GM19463 (cell line): ENCODE measurements at regions not wholly inside any gene's neighbourhood (a gene's known extent, or its start where the extent isn't known, plus 50 kb on each side); places are given as distances from the start of the nearest gene placed in this dataset.
"Not testable (repeated sequence)": the region's sequence is repeated elsewhere in the genome, so short reads cannot be mapped to it uniquely, and the experiment has no call there.

ENCODE experiments used
- ATAC-seq: cut with Tn5 transposase; IDR thresholded peaks from one replicate; pipeline ENCODE4 v1.9.1; 2021; ENCODE audit warnings: mild to moderate bottlenecking, moderate library complexity; ENCODE audit not compliant: unreplicated experiment

DNA sequence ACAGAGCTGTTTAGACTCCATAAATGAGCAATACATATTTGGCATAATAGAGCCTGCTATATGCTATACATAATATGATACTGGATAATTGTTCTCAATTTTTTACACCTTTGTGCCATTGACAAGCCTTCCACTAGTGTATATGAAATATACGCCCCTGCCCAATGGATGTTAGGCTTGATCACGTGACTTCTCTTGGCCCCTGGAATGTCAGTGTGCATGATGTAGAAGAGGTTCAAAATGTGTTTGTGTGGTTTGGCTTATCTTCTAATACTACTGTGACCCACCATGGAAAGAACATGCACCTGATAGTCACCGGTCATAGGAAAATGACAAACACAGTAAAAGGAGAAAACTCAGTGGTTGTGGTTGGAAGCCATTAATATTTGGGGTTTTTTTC, 479.4 kb downstream of the PCDH20 start:
- no peak for ATAC-seq

DNA sequence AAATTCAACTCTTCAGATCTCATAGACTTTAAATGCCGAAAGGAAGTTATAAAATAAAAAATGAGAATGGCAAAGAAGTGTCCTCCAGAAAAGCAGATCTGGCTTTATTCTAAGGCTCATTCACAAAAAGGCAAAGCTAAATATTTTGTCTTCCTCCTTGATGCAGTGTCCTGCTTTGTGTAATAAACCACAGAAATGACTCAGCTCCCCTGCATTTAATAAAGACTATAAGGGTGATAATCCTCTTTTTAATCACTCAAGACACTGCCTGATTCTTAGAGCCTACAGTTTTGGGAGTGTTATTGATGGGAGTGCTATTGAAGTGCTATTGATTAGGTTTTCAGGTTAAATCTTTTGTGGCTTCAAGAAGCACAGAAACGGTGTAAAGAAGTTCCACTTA, 482.0 kb downstream of the PCDH20 start:
- no peak for ATAC-seq

DNA sequence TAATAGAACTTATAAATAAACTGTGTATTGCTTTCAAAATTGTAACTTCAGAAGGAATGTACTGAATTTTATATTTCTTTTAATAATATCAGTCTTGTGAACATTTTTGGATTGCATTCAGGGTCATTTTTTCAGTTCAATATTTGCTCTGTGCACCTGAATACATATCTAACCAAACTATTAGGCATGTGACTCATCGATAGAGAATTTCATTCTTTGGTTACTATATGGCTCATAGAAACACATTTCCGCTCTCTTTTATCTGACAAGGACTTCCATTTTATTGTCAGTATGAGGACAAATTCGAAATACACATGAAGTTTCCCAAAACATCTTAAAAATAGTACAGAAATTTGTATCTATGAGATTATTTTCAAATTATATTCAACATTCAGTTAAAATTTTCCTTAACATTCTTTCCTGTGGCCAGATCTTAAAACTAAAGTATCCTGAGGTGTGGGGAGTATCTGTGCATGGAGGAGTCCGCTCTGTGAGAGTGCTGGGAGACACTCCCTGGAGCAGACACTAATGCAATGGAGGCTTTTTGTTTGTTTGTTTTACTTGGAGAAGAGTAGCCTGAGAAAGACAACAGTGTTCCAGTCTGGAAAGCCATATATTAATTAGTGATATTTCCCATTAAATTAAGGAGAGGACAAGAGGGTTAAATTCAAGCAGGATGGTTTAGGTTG, 483.6 kb downstream of the PCDH20 start:
- no peak for ATAC-seq

DNA sequence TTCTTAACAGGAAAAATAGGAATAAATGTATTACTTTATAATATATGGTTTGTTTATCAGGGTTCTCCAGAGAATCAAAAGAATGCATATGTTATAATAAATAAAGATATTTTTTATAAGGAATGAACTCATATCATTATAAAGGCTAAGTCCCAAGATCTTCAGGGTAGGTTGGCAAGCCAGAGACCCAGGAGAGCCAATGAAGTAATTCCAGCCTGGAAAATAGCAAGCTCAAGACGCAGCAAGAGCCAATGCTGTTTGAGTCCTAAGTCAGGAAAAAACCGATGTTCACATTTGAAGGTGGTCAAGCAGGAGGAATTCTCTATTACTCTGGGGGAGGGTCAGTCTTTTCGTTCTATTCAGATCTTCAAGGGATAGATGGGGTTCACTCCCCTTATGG, 490.0 kb downstream of the PCDH20 start:
- ATAC-seq, result no peak

DNA sequence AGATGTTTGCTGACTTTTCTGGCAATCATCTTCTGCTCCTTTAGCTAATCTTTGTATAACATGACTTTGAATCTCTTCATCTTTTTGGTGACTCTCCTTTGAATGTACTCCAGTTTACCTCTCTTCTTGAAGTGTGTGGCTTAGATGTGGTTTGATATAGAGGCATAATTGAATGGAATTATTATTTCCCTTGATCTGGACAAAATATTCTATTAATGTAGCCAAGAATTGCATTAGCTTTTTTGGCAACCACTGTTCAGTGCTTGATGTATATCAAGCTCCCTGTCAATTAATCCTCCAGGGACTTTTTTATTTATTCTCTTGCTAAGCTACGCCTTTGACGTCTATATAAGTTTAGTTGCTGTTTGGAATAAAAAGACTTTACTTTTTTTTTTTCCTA, 490.8 kb downstream of the PCDH20 start:
- no peak for ATAC-seq

DNA sequence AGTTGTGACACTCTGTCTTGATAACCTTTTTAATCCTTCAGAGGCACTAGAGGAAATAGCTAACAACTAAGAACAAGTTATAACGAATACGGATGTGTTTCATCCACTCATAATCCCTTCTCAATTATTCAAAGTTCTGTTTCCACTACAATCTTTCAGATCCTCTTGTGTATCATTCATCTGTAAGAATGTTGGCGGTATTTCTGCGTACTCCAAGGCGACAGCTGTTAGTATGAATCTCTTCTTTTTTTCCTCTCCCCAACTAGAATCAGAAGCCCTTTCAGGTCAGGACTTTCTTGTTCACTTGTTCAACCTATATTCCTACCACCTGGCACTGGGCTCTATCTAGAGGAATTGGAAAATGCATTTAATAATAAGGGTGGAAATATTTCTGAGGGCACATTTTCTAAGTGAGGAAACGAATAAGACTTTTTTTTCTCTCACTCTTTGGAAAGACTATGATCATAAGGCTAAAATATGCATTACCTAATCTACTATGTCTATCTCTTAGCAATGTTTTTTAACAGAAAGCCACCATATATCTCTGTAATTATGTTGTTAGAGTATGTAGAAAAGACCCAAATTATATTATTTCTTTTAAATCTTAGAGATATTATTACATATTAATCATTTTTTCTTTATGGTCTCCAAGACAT, 492.9 kb downstream of the PCDH20 start:
- no peak for ATAC-seq

DNA sequence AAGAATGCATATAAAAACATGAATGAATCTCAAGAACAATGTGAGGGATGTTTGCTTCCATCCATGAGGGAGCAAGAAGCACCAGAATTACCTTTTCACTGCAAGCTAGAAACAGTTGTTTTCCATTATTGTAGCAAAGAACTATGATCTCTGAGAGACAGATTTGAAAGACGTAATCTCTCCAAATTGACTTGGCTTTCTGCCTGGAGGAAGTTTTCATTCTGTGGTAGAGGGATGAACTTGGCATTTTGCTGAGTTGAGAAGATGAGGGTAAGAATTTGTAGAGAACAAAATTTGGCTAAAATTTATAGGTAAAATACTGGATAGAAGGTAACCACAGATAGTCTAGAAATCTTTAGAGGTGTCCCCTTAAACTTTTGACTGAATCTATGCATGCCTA, 496.8 kb downstream of the TDRD3 start:
- ATAC-seq, result no peak

DNA sequence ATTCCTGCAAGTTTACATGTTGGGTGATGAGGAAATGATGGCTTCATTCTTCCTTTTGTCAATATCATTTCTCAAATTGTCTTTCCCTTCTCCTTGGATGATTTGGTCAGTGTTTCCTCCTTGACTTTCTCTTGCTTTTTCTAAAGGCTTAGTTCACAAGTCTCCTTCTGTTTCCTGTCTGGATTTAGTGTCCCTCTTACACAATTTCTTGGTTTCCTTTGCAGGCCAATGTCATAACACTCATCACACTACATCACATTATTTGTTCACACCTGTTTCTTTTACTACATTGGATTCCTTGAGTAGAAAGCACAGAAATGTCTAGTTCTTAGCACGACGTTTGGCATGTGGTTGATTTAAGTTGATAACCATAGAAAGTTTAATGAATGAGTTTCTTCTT, 490.7 kb downstream of the TDRD3 start:
- no peak for ATAC-seq

DNA sequence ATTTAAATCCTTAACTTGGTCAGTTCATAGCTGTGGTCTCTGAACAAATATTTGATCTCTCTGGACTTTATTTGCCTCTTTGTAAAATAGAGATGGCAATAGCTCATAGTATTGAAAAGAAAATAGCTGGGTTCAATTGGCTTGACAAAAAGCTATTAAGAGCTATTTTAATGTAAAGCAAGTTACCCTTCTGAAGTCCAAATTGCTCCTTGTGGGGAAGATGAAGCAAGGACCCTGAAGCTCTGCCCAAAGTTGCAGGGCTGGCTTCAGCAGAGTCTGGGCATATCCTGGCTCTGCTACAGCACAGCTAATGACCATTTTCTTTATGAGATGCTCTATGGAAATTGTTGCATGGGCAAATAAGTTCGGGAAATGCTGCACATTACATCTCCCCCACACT, 484.5 kb downstream of the TDRD3 start:
- no peak for ATAC-seq

DNA sequence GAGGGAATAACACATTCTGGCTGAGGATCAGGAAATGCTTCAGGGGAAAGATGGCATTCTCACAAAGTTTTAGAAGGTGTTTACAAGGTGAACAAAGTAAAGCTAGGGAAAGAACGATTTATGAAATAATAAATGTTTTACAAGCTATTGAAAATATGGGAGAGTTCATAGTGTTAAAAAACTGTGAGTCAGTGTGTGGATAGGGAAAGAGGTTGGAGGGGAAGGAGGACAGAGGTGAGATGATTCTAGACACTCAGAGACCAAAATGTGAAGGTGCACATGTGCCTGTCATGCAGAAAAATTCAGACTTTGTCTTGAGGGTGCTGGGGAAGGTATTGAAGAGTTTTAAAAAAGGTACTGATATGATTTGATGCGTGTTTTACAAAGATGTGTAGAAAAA, 476.1 kb downstream of the TDRD3 start:
- ATAC-seq, result no peak

DNA sequence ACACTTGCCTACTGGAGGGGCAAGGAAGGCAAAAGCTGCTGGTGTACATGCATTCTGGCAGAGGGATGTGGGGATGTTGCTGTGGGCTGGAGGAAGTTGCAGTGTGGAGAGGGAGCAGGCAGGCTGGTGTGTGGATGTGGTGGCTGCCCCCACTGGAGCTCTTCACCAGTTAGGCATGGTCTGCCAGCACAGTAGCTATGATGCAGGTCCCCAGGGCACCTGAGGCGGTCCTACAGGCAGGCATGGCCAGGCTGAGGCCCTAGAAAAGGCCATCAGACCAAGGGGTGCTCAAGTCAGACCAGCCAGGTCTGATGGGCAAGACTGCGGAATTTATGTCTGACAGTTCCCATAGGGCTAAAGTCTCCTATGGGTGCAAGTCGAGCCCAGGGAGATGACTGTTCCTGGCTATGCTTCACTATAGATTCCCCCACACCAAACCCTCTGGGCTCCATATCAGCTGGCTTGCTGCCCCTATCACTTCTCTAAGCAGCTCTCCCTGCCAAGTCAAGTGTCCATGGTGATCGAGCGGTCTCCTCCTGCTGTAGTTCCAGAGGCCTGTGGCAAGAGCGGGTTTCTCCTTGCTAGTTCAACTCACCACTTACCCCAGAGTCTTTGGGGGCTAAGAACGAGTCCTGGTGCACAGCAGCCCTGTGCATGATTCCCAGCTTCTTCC, 473.1 kb downstream of the TDRD3 start:
- no peak for ATAC-seq

DNA sequence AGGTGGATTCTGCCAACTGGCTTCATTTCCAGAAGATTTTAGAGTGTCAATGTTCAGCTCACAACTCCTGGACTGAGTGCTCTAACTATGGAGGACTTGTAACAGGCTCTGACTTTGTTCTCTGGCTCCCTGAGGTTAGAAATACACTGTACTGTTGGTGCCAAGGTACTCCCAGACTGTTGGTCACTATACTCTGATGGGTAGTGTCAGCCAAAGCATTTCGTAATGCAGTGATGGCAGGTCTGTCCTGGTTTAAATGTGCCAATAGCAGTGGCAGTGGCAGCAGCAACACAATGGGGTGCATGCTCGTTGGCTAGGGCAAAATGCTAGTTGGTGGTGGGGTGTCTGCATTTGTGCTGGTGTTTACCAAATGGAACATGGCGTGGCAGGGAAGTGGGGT, 472.2 kb downstream of the TDRD3 start:
- ATAC-seq, result no peak

DNA sequence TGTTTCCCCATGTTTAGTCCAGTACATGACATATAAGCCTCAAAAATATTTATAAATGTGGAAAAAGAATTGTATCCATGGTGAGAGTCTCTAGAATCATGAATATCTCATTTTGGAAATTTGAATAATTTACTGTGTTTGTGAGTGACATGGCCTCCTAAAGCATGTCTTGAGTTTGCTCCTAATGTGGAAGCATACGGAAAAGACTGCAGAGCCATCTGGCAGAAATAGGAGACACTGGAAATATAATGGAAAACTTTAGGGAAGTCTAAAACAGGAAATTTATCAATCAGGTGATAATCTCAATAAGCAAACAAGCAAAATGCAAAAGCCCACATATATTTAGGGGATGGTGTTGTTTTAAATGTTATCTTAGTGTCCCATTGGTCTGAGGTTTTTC, 465.0 kb downstream of the TDRD3 start:
- no peak for ATAC-seq

DNA sequence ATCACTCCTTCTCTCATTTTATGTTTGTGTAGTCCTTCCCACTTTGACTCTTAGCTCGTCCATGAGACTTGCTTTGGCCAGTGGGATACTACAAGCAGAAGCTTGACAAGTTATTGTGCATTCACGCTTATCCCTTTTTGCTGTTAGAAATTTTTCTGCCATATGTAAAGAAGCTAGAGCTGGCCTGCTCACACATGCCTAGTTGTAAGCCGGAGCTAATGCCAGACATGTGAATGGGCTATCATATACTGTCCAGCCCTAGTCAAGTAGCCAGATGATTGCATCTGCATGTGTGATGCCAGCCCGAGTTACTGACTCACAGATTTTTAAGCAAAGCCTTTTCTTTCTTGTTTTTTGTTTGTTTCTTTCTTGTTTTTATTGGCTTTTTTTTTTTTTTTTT, 460.7 kb downstream of the TDRD3 start:
- no peak for ATAC-seq

DNA sequence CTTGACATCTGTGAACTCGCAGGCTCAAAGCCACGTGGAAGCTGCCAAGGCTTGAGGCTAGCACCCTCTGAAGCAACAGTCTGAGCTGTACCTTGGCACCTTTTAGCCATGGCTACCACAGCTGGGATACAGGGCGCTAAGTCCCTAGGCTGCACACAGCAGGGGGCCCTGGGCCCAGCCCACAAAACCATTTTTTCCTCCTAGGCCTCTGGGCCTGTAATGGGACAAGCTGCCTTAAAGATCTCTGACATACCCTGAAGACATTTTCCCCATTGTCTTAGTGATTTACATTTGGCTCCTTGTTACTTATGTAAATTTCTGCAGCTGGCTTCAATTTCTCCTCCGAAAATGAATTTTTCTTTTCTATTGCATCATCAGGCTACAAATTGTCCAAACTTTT, 455.9 kb downstream of the TDRD3 start:
- ATAC-seq, result no peak

DNA sequence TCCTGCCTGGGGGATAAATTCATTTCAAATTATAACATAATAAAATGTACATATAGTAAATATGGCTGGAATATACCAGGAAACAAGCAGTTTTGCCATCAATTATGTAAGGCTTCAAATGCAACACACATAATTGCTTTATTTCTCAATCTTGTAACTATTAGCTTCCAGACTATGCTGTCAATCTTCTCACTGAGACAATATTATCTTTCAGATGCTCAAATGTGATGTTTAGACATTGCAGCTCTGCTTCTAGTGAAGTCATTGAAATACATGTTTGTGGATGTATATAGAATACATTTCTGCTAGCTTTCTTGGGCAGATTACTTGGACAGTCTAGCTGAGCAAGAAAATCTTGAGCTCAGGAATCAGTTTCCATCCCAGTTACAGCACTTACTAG, 454.4 kb downstream of the TDRD3 start:
- ATAC-seq, result no peak

DNA sequence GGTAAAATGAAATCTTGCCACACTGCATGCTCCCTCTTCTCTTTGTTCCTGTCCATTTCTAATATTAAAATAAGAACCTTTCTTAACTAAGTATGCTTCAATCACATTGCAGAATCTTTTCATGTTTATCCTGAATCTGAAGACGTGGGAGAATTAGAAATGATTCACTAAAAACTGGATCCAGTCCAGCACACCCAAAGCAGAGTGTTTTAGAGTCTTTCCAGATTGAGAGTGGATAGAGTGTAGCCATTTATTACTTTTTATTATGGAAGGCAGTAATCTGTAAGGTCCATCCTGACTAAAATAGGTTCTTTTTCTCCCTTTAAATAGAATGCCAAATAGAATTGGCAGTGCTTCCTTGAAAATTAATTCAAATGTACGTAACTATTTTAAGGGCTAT, 453.5 kb downstream of the TDRD3 start:
- ATAC-seq, result no peak

DNA sequence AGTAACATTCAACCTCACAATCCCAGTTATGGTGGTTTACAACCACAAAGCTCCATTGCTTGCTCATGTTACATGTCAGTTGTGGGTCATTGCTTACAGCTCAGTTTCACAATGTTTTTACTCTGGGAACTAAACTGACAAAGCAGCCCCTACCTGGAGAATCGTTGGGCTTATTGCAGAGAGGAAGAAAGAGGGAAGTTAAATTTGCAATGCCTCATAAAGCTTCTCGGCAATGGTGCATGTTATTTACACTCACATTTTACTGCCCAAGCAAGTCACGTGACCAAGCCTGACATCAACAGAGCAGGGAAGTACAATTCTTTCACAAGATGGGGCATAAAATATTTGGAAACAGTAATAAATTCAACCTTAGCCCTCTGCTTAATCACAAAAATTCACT, 441.6 kb downstream of the TDRD3 start:
- no peak for ATAC-seq

DNA sequence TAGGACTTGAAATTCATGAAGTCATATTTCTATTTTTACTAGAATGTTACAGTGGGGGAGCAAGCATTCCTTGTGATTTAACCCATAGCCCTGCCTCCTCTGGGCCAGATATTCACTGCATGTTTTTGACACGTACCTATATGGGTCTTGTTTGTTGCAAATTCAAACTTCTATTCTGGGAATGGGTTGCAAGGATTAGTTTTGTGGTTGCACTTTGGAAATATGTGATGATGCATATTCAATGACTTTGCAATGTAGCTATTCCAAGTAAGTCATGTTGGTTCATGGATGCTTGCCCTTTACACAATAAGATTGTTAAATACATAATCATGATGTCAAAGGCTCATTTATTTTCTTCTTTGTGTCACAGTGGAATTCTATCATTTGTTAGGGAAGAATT, 440.8 kb downstream of the TDRD3 start:
- no peak for ATAC-seq

DNA sequence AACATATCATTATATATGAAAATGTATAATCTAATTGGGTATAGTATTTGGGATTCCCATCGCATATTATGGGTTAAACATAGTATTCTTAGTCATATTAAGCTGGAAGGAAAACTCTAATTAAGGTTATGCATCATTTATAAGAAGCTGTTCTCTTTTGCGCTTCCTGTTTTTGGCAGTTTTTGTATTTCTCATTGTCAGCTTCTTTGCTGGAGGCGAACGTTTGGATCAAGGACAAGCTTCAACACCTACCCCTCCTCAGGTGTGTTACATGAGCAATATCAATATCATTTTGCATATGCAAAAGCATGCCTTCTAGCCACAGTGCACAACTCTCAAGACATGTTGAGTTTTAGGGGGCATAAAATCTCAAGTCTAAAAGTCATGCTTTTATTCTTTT, 439.8 kb downstream of the TDRD3 start:
- ATAC-seq, result no peak

DNA sequence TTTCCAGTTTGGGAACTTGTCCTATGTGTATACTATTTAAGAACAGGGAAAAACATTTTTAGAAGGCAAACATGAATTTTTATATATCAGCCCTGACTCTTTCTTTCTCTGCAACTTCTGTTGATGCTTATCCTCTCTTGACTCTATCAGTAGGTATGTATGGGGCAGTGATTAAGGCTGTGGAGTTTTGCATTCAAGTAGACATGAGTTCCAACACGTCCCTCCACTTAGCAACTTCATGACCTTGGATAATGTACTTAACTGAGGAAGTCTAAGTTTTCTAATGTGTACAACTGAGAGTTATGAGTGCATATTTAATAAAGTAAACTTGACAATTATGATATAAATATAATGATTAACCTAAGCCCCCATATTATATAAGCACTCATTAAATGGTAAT, 414.6 kb downstream of the TDRD3 start:
- ATAC-seq, result no peak

DNA sequence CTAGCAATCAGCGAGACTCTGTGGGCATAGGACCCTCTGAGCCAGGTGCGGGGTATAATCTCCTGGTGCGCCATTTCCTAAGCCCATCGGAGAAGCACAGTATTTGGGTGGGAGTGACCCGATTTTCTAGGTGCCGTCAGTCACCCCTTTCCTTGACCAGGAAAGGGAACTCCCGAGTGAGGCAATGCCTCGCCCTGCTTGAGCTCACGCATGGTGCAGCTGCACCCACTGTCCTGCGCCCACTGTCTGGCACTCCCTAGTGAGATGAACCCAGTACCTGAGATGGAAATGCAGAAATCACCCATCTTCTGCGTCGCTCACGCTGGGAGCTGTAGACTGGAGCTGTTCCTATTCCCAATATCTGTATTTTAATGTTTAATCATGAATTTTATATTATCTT, 408.6 kb downstream of the TDRD3 start:
- not testable (repeated sequence) for ATAC-seq
